Natural killer cell (primary cell): ENCODE measurements at regions not wholly inside any gene's neighbourhood (a gene's known extent, or its start where the extent isn't known, plus 50 kb on each side); places are given as distances from the start of the nearest gene placed in this dataset.

Source experiments
- ATAC-seq, 3 donors: fragments of 150-1000 bp in 2 of 3; fragments of 200-7000 bp in 1 of 3; cut with Tn5 transposase; 1 replicate in 1 of 3; 2 replicates in 2 of 3; pipeline ENCODE4 v1.10.0; 2021; ENCODE audit warnings: mild to moderate bottlenecking in 2 of 3, moderate library complexity in 2 of 3
- DNase-seq, 2 donors: peaks; one replicate each; pipeline versions ENCODE4 v3.0.0 to v3.0.0-alpha.2; 2013 to 2021; ENCODE audit warnings: mixed read lengths in 1 of 2
- H3K27ac ChIP-seq: one replicate; pipeline ENCODE4 v1.5.1; 2013; ENCODE audit warnings: mild to moderate bottlenecking, low read length
- H3K27me3 ChIP-seq: one replicate; pipeline ENCODE4 v1.6.1; 2013; ENCODE audit warnings: low read length; ENCODE audit not compliant: control insufficient read depth, insufficient read depth
- H3K36me3 ChIP-seq: one replicate; pipeline ENCODE4 v1.6.1; 2013; ENCODE audit warnings: low read length; ENCODE audit not compliant: control insufficient read depth, insufficient read depth
- H3K4me1 ChIP-seq: one replicate; pipeline ENCODE4 v1.6.1; 2013; ENCODE audit warnings: low read length; ENCODE audit not compliant: control insufficient read depth, insufficient read depth
- H3K4me3 ChIP-seq: one replicate; pipeline ENCODE4 v1.5.1; 2013; ENCODE audit warnings: low read length
- H3K9me3 ChIP-seq: one replicate; pipeline ENCODE4 v1.6.1; 2013; ENCODE audit warnings: low read length; ENCODE audit not compliant: control insufficient read depth, insufficient read depth
- H3K27ac Mint-ChIP-seq, 2 donors: one replicate each; pipeline ENCODE4 v1.8.0; 2022; ENCODE audit warnings: mild to moderate bottlenecking in 2 of 2, mixed read lengths in 2 of 2, moderate library complexity in 1 of 2
- H3K27me3 Mint-ChIP-seq, 2 donors: one replicate each; pipeline ENCODE4 v1.8.0; 2022; ENCODE audit warnings: low read depth in 2 of 2, mixed read lengths in 2 of 2
- H3K36me3 Mint-ChIP-seq: one replicate; pipeline ENCODE4 v1.8.0; 2022; ENCODE audit warnings: mixed read lengths
- H3K4me1 Mint-ChIP-seq, 2 donors: one replicate each; pipeline ENCODE4 v1.8.0; 2022; ENCODE audit warnings: mixed read lengths in 2 of 2
- H3K4me3 Mint-ChIP-seq: one replicate; pipeline ENCODE4 v1.8.0; 2022; ENCODE audit warnings: mild to moderate bottlenecking, moderate library complexity, mixed read lengths
- H3K9me3 Mint-ChIP-seq, 2 donors: one replicate each; pipeline ENCODE4 v1.8.0; 2022; ENCODE audit warnings: mixed read lengths in 2 of 2
- WGBS: methylation state at CpG from one replicate; pipeline ENCODE4 v1.1.7; 2013; ENCODE audit warnings: missing lambda C conversion rate; ENCODE audit not compliant: insufficient coverage; 5-methylcytosine and 5-hydroxymethylcytosine counted together
- intact Hi-C: fragments of 100-400 bp; cut with micrococcal nuclease; formaldehyde crosslinking; loops from one replicate; pipeline ENCODE4 v1.14.2; 2022
- TF ChIP-seq, protein P1 (sequence below): fragments of 200-600 bp; IDR thresholded peaks from one replicate; pipeline ENCODE4 v1.8.0; 2022; ENCODE audit warnings: antibody characterized with exemption

DNA sequence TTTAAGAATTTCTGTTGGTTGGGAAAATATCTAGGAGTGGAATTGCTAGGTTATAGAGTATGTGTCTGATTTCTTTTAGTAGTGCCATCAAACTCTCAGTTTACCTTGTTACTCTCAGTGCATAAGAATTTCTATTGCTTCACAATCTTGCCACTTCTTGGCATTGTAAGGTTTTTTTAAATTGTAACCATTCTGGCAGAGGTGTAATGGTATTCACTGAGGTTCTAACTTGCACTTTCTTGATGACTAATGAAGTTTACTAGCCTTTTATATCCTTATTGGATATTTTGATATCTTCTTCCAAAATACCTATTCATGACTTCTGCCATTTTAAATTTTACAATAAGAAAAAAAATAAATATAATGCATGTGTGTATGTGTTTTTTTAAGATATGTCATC lies 478.0 kb downstream of the NAV3 start:
- H3K27ac Mint-ChIP-seq, result no peak overlapping the region
- Histone ChIP-seq H3K9me3 (no peaks in the 10 kb centered on the region), H3K36me3 (no peaks in the 10 kb centered on the region), H3K27me3 (no peaks in the 10 kb centered on the region), H3K27ac (no peak overlapping the region), H3K4me3 (no peak overlapping the region), H3K4me1 (no peaks in the 10 kb centered on the region)
- H3K4me1 Mint-ChIP-seq, result no peaks in the 10 kb centered on the region
- no peak overlapping the region for H3K4me3 Mint-ChIP-seq
- H3K36me3 Mint-ChIP-seq, result no peaks in the 10 kb centered on the region
- no peaks in the 10 kb centered on the region for H3K27me3 Mint-ChIP-seq
- DNase-seq (no peak), ATAC-seq (no peak)
- peaks cover 2 to 5% of the 10 kb centered on the region in 2 donors for H3K9me3 Mint-ChIP-seq
- intact Hi-C loops, result loop anchor here (1.0 kb wide), 1 partner anchor 23 kb away; no protein-coding TSS in a partner anchor
- TF ChIP-seq, protein P1, sequence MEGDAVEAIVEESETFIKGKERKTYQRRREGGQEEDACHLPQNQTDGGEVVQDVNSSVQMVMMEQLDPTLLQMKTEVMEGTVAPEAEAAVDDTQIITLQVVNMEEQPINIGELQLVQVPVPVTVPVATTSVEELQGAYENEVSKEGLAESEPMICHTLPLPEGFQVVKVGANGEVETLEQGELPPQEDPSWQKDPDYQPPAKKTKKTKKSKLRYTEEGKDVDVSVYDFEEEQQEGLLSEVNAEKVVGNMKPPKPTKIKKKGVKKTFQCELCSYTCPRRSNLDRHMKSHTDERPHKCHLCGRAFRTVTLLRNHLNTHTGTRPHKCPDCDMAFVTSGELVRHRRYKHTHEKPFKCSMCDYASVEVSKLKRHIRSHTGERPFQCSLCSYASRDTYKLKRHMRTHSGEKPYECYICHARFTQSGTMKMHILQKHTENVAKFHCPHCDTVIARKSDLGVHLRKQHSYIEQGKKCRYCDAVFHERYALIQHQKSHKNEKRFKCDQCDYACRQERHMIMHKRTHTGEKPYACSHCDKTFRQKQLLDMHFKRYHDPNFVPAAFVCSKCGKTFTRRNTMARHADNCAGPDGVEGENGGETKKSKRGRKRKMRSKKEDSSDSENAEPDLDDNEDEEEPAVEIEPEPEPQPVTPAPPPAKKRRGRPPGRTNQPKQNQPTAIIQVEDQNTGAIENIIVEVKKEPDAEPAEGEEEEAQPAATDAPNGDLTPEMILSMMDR, result no peak

DNA sequence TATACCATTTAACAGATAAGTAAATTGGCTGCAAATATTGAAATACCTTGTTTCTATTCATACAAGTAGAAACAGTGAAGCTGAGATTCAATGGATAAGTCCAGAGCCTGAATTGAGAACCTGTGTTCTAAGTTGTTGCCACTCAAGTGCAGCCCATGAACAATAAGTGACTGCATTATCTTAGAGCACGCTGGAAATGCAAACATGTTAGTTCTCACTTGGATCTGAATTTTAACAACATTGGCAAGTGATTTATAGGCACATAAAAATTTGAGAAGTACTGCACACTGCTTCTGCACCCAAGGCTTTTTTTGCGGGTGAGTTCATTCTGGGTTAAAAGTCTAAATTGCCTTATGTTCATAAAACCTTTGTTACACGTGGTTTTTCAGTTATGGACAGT lies 484.3 kb downstream of the NAV3 start:
- 76% methylated on average over 3 of the region's 3 CpGs for WGBS
- peaks cover 4 to 9% of the 10 kb centered on the region in 2 donors for H3K9me3 Mint-ChIP-seq
- H3K27ac Mint-ChIP-seq, result no peak overlapping the region

DNA sequence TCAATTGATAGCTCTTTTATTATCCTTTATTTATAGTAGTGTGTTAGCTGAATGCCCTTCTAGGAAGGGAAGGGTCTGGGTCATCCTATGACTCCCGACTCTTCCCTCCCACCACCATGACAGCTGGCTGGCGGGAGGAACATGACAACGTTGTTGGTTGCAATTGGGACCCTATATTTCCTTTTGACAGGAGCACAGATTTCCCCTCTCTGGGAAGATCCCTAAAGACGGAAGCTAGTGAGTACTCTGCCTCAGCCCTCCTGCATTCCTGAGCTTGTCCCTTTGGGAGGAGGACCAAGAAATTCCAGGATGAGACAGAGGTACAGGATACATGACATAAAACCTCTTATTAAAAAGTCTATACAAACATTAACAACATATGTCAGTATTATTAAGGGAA lies 485.4 kb downstream of the NAV3 start:
- H3K4me1 ChIP-seq, result no peaks in the 10 kb centered on the region
- no peak overlapping the region for H3K27ac Mint-ChIP-seq
- no peak overlapping the region for H3K4me3 ChIP-seq
- H3K9me3 ChIP-seq, result no peaks in the 10 kb centered on the region
- TF ChIP-seq, protein P1, result no peak
- no peaks in the 10 kb centered on the region for H3K27me3 ChIP-seq
- 70% methylated on average over 4 of the region's 4 CpGs for WGBS
- H3K27ac ChIP-seq, result no peak overlapping the region
- no peaks in the 10 kb centered on the region for H3K36me3 Mint-ChIP-seq
- H3K36me3 ChIP-seq, result no peaks in the 10 kb centered on the region
- DNase-seq, result no peak
- ATAC-seq, result no peak
- H3K4me3 Mint-ChIP-seq, result no peak overlapping the region
- no peaks in the 10 kb centered on the region for H3K27me3 Mint-ChIP-seq
- intact Hi-C loops, result no loop called here
- H3K9me3 Mint-ChIP-seq, result peaks cover 8 to 9% of the 10 kb centered on the region in 2 donors
- H3K4me1 Mint-ChIP-seq, result no peaks in the 10 kb centered on the region

More for the DNA sequence above, 484.3 kb downstream of the NAV3 start:
- no peak overlapping the region for H3K4me3 Mint-ChIP-seq
- Histone ChIP-seq H3K36me3 (no peaks in the 10 kb centered on the region), H3K4me3 (no peak overlapping the region), H3K27ac (no peak overlapping the region), H3K27me3 (no peaks in the 10 kb centered on the region), H3K4me1 (no peaks in the 10 kb centered on the region), H3K9me3 (no peaks in the 10 kb centered on the region)
- no peaks in the 10 kb centered on the region for H3K27me3 Mint-ChIP-seq
- intact Hi-C loops, result no loop called here
- DNase-seq (no peak), ATAC-seq (no peak)
- no peaks in the 10 kb centered on the region for H3K4me1 Mint-ChIP-seq
- H3K36me3 Mint-ChIP-seq, result no peaks in the 10 kb centered on the region
- TF ChIP-seq, protein P1, result no peak

DNA sequence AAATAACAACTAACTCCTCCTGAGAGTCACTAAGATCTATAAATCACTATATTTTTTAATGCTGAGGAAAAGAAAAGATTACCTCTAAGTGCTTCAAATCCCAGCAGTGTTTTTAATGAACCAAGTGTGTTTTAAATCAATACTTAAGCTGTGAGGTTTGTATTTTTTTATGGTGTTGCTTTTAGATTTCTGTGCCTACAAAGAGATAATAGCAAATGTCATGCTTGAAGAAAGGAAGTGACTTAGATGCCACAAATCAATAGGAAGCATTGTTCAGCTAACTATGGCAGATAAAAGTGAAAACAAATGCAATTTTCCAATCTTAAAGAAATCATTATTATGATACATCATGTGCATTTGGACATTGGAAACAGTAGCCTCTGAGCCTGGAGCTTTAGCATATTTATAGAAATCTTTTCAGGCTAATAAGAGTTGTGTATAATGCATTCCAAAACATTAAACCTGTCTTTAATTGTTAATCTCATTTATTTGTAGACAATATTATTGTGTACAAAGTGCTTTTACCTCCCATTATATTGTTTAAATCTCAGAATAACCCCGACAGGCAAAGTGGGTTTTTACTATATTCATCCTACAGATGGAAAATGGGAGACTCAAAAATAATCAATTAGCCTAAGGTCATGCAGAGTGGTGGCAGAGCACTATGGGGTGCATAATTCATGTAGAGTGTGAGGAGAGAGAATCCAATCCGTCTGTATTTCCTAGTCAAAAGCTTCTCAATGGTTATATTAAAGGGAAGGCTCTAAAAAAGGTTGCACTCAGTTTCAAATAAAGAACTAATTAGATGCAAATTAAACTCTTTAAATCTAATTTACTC lies 486.2 kb downstream of the NAV3 start:
- Histone ChIP-seq H3K4me3 (no peak overlapping the region), H3K4me1 (no peaks in the 10 kb centered on the region), H3K9me3 (no peaks in the 10 kb centered on the region), H3K27ac (no peak overlapping the region), H3K36me3 (no peaks in the 10 kb centered on the region), H3K27me3 (no peaks in the 10 kb centered on the region)
- TF ChIP-seq, protein P1, result no peak
- Mint-ChIP-seq H3K4me1 (no peaks in the 10 kb centered on the region), H3K27ac (no peak overlapping the region), H3K9me3 (peaks cover 8 to 12% of the 10 kb centered on the region in 2 donors), H3K36me3 (no peaks in the 10 kb centered on the region), H3K27me3 (no peaks in the 10 kb centered on the region), H3K4me3 (no peak overlapping the region)
- intact Hi-C loops, result no loop called here
- WGBS, result 63% methylated on average over 1 of the region's 2 CpGs
- no peak for DNase-seq
- ATAC-seq, result no peak
